Caco-2 (cell line): ENCODE measurements at regions not wholly inside any gene's neighbourhood (a gene's known extent, or its start where the extent isn't known, plus 50 kb on each side); places are given as distances from the start of the nearest gene placed in this dataset.
"Not testable (repeated sequence)": the region's sequence is repeated elsewhere in the genome, so short reads cannot be mapped to it uniquely, and the experiment has no call there.

ENCODE experiments used
- BruUV-seq: library from RNA; stranded (reverse); fragments of 400-500 nt; replicated peaks from 2 replicates; lab custom pipeline; 2021; lab: Mats Ljungman, UMichigan
- CTCF ChIA-PET: fragments of 300-600 bp; sonication (Branson Sonifier 250); formaldehyde crosslinking; loops from one replicate; lab custom pipeline; 2022; ENCODE audit warnings: antibody characterized with exemption; lab: Charles Lee
- POLR2A ChIA-PET: fragments of 300-600 bp; sonication (Branson Sonifier 250); formaldehyde crosslinking; loops from one replicate; lab custom pipeline; 2022; ENCODE audit warnings: antibody characterized with exemption; lab: Charles Lee
- DNase-seq, 2 experiments: peaks; one replicate each; pipeline versions ENCODE4 v3.0.0 to v3.0.0-alpha.2; 2020 to 2022
- H3K27me3 ChIP-seq: replicated peaks from 2 replicates; pipeline ENCODE4 v1.6.0; 2011; ENCODE audit warnings: low read length; ENCODE audit not compliant: control insufficient read depth, insufficient read depth
- H3K36me3 ChIP-seq: 2 replicates; pipeline ENCODE4 v1.5.1; 2011; ENCODE audit warnings: low read length; ENCODE audit not compliant: control insufficient read depth, insufficient read depth
- H3K4me1 ChIP-seq: fragments of 250-450 bp; sonication (Bioruptor Pico); 2 replicates; pipeline ENCODE4 v1.5.1; 2020; ENCODE audit warnings: mild to moderate bottlenecking
- H3K4me3 ChIP-seq: 2 replicates; pipeline ENCODE4 v1.5.1; 2011; ENCODE audit warnings: low read depth, mild to moderate bottlenecking, control low read depth, low read length
- H3K9me3 ChIP-seq: fragments of 250-450 bp; sonication (Bioruptor Pico); 2 replicates; pipeline ENCODE4 v1.5.1; 2020; ENCODE audit warnings: mild to moderate bottlenecking, moderate library complexity
- H3K27ac Mint-ChIP-seq: one replicate; pipeline ENCODE4 v1.8.0; 2022; ENCODE audit warnings: mixed read lengths; ENCODE audit not compliant: unreplicated experiment
- H3K27me3 Mint-ChIP-seq: one replicate; pipeline ENCODE4 v1.8.0; 2022; ENCODE audit warnings: mixed read lengths; ENCODE audit not compliant: insufficient read depth, unreplicated experiment
- H3K36me3 Mint-ChIP-seq: one replicate; pipeline ENCODE4 v1.8.0; 2022; ENCODE audit warnings: mild to moderate bottlenecking, mixed read lengths; ENCODE audit not compliant: insufficient read depth, unreplicated experiment
- H3K4me1 Mint-ChIP-seq: one replicate; pipeline ENCODE4 v1.8.0; 2022; ENCODE audit warnings: low read depth, mixed read lengths; ENCODE audit not compliant: unreplicated experiment
- H3K4me3 Mint-ChIP-seq: one replicate; pipeline ENCODE4 v1.8.0; 2022; ENCODE audit warnings: mild to moderate bottlenecking, moderate library complexity, mixed read lengths; ENCODE audit not compliant: unreplicated experiment
- H3K9me3 Mint-ChIP-seq: one replicate; pipeline ENCODE4 v1.8.0; 2022; ENCODE audit warnings: mixed read lengths; ENCODE audit not compliant: unreplicated experiment
- intact Hi-C: fragments of 100-400 bp; cut with micrococcal nuclease; formaldehyde crosslinking; loops from one replicate; pipeline ENCODE4 v1.10.0; 2022; ENCODE audit not compliant: unreplicated experiment
- TF ChIP-seq, protein P1 (sequence below), 2 experiments: fragments of 200-600 bp in 1 of 2; IDR thresholded peaks; 1 replicate in 1 of 2; 2 replicates in 1 of 2; pipeline versions ENCODE4 v1.5.1 to v1.8.0; 2011 to 2022; ENCODE audit warnings: antibody characterized with exemption in 1 of 2, control low read depth in 1 of 2, inconsistent platforms in 1 of 2, low read depth in 1 of 2, low read length in 1 of 2, mild to moderate bottlenecking in 1 of 2, moderate library complexity in 1 of 2; ENCODE audit not compliant: insufficient read depth in 1 of 2, severe bottlenecking in 1 of 2, unreplicated experiment in 1 of 2

GRCh38 chr5:106267256-106267655 lies 1403.5 kb downstream of the EFNA5 start:
- CTCF ChIA-PET, result no interaction called here
- POLR2A ChIA-PET, result no interaction called here

DNA sequence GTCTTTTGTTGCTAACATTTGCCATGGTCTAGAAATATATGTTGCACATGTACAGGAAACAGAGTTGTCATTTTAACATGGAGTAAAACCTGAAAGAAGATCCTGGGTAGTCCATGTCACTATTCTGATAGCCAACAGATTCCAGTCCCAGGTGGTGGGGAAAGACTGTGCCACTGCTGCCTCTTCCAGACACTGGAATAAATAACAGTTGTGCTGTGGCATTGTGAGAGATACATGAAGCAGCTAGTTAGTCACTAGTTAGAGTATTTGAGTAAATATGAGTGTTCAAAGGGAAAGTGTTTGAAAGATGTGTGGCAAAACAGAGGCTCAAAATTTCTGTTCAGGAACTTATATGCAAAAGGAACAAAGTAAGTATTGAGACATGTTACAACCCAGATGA lies 1408.3 kb downstream of the EFNA5 start:
- Mint-ChIP-seq H3K27ac (no peak overlapping the region), H3K9me3 (peaks cover 9% of the 10 kb centered on the region), H3K4me1 (peaks cover 27% of the 10 kb centered on the region), H3K27me3 (no peaks in the 10 kb centered on the region), H3K4me3 (no peak overlapping the region), H3K36me3 (peaks cover 5% of the 10 kb centered on the region)
- no peak for DNase-seq
- Histone ChIP-seq H3K9me3 (no peaks in the 10 kb centered on the region), H3K27me3 (no peaks in the 10 kb centered on the region), H3K36me3 (no peaks in the 10 kb centered on the region), H3K4me1 (peaks cover 30% of the 10 kb centered on the region), H3K4me3 (no peak overlapping the region)
- intact Hi-C loops, result no loop called here
- ChIA-PET POLR2A (no interaction called here), CTCF (no interaction called here)
- TF ChIP-seq, protein P1, sequence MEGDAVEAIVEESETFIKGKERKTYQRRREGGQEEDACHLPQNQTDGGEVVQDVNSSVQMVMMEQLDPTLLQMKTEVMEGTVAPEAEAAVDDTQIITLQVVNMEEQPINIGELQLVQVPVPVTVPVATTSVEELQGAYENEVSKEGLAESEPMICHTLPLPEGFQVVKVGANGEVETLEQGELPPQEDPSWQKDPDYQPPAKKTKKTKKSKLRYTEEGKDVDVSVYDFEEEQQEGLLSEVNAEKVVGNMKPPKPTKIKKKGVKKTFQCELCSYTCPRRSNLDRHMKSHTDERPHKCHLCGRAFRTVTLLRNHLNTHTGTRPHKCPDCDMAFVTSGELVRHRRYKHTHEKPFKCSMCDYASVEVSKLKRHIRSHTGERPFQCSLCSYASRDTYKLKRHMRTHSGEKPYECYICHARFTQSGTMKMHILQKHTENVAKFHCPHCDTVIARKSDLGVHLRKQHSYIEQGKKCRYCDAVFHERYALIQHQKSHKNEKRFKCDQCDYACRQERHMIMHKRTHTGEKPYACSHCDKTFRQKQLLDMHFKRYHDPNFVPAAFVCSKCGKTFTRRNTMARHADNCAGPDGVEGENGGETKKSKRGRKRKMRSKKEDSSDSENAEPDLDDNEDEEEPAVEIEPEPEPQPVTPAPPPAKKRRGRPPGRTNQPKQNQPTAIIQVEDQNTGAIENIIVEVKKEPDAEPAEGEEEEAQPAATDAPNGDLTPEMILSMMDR (IDR thresholded peaks at IDR 0.05; ENCODE audit: insufficient read depth in 1 of 2, low read depth in 1 of 2, low read length in 1 of 2, severe bottlenecking in 1 of 2, unreplicated experiment in 1 of 2), result no peak
- BruUV-seq, result no TSS peak

More at GRCh38 chr5:106267256-106267655, 1403.5 kb downstream of the EFNA5 start:
- no peaks in the 10 kb centered on the region for H3K27me3 Mint-ChIP-seq
- Histone ChIP-seq H3K9me3 (no peaks in the 10 kb centered on the region), H3K36me3 (no peaks in the 10 kb centered on the region), H3K4me1 (no peaks in the 10 kb centered on the region), H3K27me3 (no peaks in the 10 kb centered on the region), H3K4me3 (no peak overlapping the region)
- DNase-seq, result no peak
- no peak overlapping the region for H3K27ac Mint-ChIP-seq
- H3K36me3 Mint-ChIP-seq, result no peaks in the 10 kb centered on the region
- TF ChIP-seq, protein P1 (IDR thresholded peaks at IDR 0.05; ENCODE audit: insufficient read depth in 1 of 2, low read depth in 1 of 2, low read length in 1 of 2, severe bottlenecking in 1 of 2, unreplicated experiment in 1 of 2), result no peak
- intact Hi-C loops, result no loop called here
- peaks cover under 1% of the 10 kb centered on the region for H3K9me3 Mint-ChIP-seq
- peaks cover 4% of the 10 kb centered on the region for H3K4me1 Mint-ChIP-seq
- no peak overlapping the region for H3K4me3 Mint-ChIP-seq
- BruUV-seq, result no TSS peak

DNA sequence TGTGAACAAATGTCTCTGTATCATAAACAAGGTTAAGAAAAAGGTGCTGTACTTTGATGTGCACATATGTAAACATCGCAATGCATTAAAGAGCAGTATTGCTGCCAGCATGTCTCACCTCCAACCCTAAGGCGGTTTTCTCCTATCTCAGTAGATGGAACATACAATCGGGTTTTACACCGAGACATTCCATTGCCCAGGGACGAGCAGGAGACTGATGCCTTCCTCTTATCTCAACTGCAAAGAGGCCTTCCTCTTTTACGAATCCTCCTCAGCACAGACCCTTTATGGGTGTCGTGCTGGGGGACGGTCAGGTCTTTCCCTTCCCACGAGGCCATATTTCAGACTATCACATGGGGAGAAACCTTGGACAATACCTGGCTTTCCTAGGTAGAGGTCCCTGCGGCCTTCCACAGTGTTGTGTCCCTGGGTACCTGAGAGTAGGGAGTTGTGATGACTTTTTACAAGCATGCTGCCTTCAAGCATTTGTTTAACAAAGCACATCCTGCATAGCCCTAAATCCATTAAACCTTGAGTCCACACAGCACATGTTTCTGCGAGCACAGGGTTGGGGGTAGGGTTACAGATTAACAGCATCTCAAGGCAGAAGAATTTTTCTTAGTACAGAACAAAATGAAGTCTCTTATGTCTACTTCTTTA lies 1411.2 kb downstream of the EFNA5 start:
- BruUV-seq, H3K27me3 Mint-ChIP-seq, H3K9me3 Mint-ChIP-seq, H3K27me3 ChIP-seq, H3K36me3 ChIP-seq, CTCF ChIA-PET, H3K9me3 ChIP-seq, H3K4me3 ChIP-seq, POLR2A ChIA-PET, H3K36me3 Mint-ChIP-seq: not testable (repeated sequence)
- peaks cover 30% of the 10 kb centered on the region for H3K4me1 ChIP-seq
- H3K4me1 Mint-ChIP-seq, result peaks cover 27% of the 10 kb centered on the region
- intact Hi-C loops, result loop anchor here (1.0 kb wide), 1 partner anchor 18 kb away; no protein-coding TSS in a partner anchor
- H3K4me3 Mint-ChIP-seq, result peak overlapping the region; percentile 66
- peak; percentile 70 to 74 for DNase-seq
- peak overlapping the region; percentile 86 for H3K27ac Mint-ChIP-seq
